ENCODE measurements at regions not wholly inside any gene's neighbourhood (a gene's known extent, or its start where the extent isn't known, plus 50 kb on each side); places are given as distances from the start of the nearest gene placed in this dataset.

- no peaks in the 10 kb centered on the region for H3K36me3 ChIP-seq (replicated peaks)
- no peaks in the 10 kb centered on the region for H3K4me1 ChIP-seq
- in situ Hi-C loops (cut with MboI; ENCODE audit: low sequenced_read_pairs): no loop called here
- no peak overlapping the region for H3K4me3 ChIP-seq
- DNase-seq (ENCODE audit: low spot score in 2 of 2): no peak
- H3K9me3 ChIP-seq: no peaks in the 10 kb centered on the region
- H3K27me3 ChIP-seq (ENCODE audit: low read depth): no peaks in the 10 kb centered on the region
These were observed 489.8 kb downstream of the RNF144A start for GRCh38 chr2:7407001-7407400.

DNA sequence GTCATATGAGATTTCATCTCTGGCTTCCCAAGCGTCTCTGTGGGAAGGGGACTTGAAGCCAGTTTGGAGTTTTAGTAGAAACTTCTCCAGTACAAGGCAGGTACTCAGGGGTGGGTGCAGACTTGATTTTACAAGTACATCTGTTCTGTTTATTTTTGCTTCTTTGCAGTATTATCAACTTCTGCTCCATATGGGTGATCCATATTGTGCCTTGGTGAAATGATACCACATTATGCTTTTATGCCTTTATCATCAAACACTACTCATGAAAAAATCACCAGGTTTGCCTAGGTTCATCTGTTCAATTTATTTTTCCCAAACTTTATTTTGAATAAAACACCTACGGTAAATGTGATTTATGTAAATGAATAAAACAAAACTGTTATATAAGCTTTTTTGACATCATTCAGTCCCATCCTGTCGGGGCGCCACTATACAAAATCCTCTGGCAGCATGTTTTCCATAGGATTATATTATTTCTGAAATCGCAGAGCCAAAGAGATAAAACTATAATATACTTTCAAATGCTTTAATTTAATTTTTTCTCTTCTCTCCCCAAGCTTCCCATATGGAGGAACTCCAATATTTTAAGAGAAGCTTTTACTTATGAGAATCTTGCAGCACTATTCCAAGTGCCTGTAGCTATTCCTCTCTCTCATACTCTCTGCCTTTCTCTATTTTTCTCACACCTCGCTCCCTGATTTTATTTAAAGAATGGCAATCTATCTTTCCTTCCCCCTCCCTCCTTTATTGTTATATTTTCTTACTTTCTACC lies 490.9 kb downstream of the RNF144A start:
- Histone ChIP-seq H3K9me3 (no peaks in the 10 kb centered on the region), H3K4me1 (no peaks in the 10 kb centered on the region), H3K4me3 (no peak overlapping the region), H3K27me3 (ENCODE audit: low read depth) (no peaks in the 10 kb centered on the region), H3K36me3 (replicated peaks) (no peaks in the 10 kb centered on the region)
- in situ Hi-C loops (cut with MboI; ENCODE audit: low sequenced_read_pairs): no loop called here
- DNase-seq (ENCODE audit: low spot score in 2 of 2): no peak

- in situ Hi-C loops (cut with MboI; ENCODE audit: low sequenced_read_pairs): no loop called here
- H3K4me1 ChIP-seq: no peaks in the 10 kb centered on the region
- H3K27me3 ChIP-seq (ENCODE audit: low read depth): no peaks in the 10 kb centered on the region
- H3K4me3 ChIP-seq: no peak overlapping the region
- no peak for DNase-seq (ENCODE audit: low spot score in 2 of 2)
- H3K9me3 ChIP-seq: no peaks in the 10 kb centered on the region
- H3K36me3 ChIP-seq (replicated peaks): no peaks in the 10 kb centered on the region
These were observed 494.5 kb downstream of the RNF144A start for GRCh38 chr2:7411691-7412090.

- H3K9me3 ChIP-seq: no peaks in the 10 kb centered on the region
- H3K27me3 ChIP-seq (ENCODE audit: low read depth): no peaks in the 10 kb centered on the region
- H3K4me3 ChIP-seq: no peak overlapping the region
- in situ Hi-C loops (cut with MboI; ENCODE audit: low sequenced_read_pairs): no loop called here
- H3K36me3 ChIP-seq (replicated peaks): no peaks in the 10 kb centered on the region
- DNase-seq (ENCODE audit: low spot score in 2 of 2): no peak
- no peaks in the 10 kb centered on the region for H3K4me1 ChIP-seq
These were observed 500.9 kb downstream of the RNF144A start for GRCh38 chr2:7417845-7418742.

DNA sequence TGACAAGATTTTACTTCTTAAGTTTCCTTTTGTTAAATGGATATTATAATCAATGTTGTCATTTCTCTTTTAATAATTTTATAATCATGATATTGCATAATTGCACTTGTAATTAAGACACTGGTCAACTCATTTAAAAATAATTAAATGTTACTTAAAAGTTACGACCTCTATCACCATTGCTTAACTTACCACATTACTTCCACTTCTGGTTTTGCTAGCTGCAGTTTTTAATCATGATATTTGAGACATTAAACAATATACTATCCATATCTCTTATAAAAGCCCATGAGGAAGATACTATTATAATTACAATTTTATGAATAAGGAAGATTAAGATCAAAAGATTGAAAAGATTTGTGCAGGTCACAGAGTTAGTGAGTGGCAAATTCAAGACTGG lies 502.0 kb downstream of the RNF144A start:
- Histone ChIP-seq H3K27me3 (ENCODE audit: low read depth) (no peaks in the 10 kb centered on the region; the same call in 1 of the 2 replicates), H3K4me1 (no peaks in the 10 kb centered on the region), H3K9me3 (no peaks in the 10 kb centered on the region), H3K36me3 (replicated peaks) (no peaks in the 10 kb centered on the region), H3K4me3 (no peak overlapping the region)
- in situ Hi-C loops (cut with MboI; ENCODE audit: low sequenced_read_pairs): no loop called here
- no peak for DNase-seq (ENCODE audit: low spot score in 2 of 2)

DNA sequence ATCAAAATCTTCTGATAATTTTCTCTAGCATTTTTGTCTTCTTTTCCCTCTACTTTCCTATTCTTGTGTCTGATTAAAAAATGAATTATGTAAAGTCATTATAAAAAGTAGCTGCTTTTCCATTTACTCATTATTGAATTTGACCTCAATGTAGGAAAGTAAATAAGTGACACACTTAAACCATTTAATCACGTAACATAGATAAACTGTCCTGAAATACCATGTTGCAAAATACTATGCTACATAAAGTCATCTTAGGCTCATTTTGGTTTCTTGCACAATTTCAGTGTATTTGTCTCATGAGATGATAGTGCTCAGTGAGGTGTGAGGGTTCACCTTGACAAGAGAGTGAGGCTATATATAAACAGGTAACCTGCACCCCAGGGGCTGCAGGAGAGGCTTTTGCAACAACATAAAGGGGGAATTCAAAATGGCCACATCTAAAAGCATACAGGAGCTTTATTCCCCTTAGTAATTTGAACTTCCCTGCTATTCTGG lies 502.7 kb downstream of the RNF144A start:
- Histone ChIP-seq H3K4me3 (no peak overlapping the region), H3K36me3 (replicated peaks) (no peaks in the 10 kb centered on the region), H3K4me1 (no peaks in the 10 kb centered on the region), H3K27me3 (ENCODE audit: low read depth) (no peaks in the 10 kb centered on the region; the same call in 1 of the 2 replicates), H3K9me3 (no peaks in the 10 kb centered on the region)
- in situ Hi-C loops (cut with MboI; ENCODE audit: low sequenced_read_pairs): no loop called here
- DNase-seq (ENCODE audit: low spot score in 2 of 2): no peak

- H3K36me3 ChIP-seq (replicated peaks): no peaks in the 10 kb centered on the region
- DNase-seq (ENCODE audit: low spot score in 2 of 2): no peak
- H3K4me3 ChIP-seq: no peak overlapping the region
- no peaks in the 10 kb centered on the region; the same call in 1 of the 2 replicates for H3K27me3 ChIP-seq (ENCODE audit: low read depth)
- H3K9me3 ChIP-seq: no peaks in the 10 kb centered on the region
- no peaks in the 10 kb centered on the region for H3K4me1 ChIP-seq
- in situ Hi-C loops (cut with MboI; ENCODE audit: low sequenced_read_pairs): no loop called here
These were observed 503.3 kb downstream of the RNF144A start for GRCh38 chr2:7420530-7420929.

DNA sequence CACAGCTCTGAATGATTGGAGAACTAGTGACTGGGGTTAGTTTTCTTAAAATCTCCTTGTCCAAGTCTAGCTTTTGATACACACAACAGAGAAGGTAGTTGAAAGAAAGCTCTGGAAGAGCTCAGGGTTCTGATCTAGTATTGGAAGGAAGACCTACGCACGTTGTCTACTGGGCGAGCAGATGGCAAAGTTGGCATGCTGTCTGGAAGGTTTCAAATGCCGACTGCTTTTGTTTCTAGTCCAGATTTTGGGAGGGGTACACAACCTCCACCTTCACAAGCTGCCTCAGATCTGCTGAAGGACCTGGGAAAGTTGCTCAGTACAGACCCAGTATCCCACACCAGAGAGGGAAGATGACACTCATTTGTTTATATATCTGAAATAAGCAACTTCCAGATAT lies 507.3 kb downstream of the RNF144A start:
- DNase-seq (ENCODE audit: low spot score in 2 of 2): no peak
- Histone ChIP-seq H3K27me3 (ENCODE audit: low read depth) (no peaks in the 10 kb centered on the region; the same call in 1 of the 2 replicates), H3K9me3 (no peaks in the 10 kb centered on the region), H3K4me1 (no peaks in the 10 kb centered on the region), H3K36me3 (replicated peaks) (no peaks in the 10 kb centered on the region), H3K4me3 (no peak overlapping the region)
- in situ Hi-C loops (cut with MboI; ENCODE audit: low sequenced_read_pairs): no loop called here

DNA sequence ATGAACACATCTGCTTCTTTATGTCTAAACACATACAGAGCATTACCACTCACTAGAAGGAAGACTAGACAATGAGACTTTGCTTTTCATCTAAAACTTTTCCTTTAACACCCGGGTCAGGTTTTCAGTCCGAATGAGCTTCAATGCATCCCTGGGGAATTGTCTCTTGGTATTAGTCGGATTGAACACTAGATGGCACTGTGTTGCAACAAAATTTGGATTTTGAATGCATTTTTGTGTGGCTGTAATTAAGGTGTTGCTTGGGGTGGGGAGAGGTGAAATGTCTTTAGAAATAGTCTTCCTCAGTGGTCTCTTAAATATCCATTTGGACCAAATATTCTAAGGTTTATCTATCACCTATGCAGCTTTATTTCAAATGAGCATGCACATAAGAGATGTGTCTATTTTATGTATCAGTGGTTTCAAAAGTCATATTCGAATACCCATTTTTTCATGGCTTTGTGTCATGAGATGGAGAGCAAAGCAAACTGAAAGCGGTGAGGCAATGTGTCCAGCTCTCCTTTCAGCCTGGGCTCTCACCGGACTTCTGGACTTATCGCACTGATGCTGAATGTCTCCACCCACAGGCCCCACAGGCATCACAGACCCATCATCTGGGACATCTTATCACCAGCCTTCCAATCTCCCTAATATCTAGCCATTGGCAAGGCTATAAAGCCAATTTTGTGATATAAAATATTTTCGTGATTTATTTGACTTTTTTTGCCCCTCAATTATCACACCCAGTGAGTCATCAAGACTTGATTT lies 510.3 kb downstream of the RNF144A start:
- in situ Hi-C loops (cut with MboI; ENCODE audit: low sequenced_read_pairs): loop anchor here (5.0 kb wide), 1 partner anchor 1260 kb away; no protein-coding TSS in a partner anchor
- Histone ChIP-seq H3K27me3 (ENCODE audit: low read depth) (no peaks in the 10 kb centered on the region; the same call in 1 of the 2 replicates), H3K36me3 (replicated peaks) (no peaks in the 10 kb centered on the region), H3K4me1 (no peaks in the 10 kb centered on the region), H3K4me3 (no peak overlapping the region), H3K9me3 (no peaks in the 10 kb centered on the region)
- DNase-seq (ENCODE audit: low spot score in 2 of 2): peak; percentile 35 to 57

DNA sequence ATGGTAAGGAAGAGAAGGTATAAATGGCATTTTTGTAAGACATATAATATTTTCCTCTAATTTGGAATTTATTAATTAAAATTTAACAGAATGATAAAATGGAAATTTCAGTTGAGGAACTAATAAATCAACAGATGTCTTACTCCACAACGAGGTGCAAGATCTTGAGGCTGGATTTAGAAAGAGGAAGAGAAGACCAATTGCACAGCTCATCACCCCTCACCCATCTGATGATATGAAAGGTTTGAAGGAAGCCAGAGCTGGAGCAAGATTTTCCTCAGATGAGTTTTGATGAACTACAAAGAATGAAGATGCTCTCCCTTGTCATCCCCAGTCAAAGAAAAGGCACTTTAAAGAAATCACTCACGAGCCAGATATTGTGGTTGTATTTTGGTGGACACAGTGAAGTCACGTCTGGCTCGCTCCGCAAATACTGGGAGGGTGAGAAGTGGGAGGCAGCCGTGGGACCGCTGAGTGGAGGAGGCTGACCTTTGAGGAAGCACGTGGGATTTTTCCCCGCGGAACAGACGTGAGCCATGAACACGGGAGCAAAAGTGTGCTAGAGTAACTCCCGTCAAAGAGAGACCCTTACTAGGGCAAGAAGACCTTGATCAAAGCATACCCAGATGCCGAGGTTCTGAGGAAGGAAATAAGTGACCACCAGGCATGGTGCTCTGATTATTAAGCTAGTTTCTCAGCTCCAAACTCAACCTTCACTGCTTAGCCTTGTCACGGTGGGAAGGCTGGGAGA lies 511.4 kb downstream of the RNF144A start:
- Histone ChIP-seq H3K9me3 (no peaks in the 10 kb centered on the region), H3K4me1 (no peaks in the 10 kb centered on the region), H3K27me3 (ENCODE audit: low read depth) (no peaks in the 10 kb centered on the region; the same call in 1 of the 2 replicates), H3K4me3 (no peak overlapping the region), H3K36me3 (replicated peaks) (no peaks in the 10 kb centered on the region)
- in situ Hi-C loops (cut with MboI; ENCODE audit: low sequenced_read_pairs): loop anchor here (5.0 kb wide), 1 partner anchor 1259 kb away; no protein-coding TSS in a partner anchor
- DNase-seq (ENCODE audit: low spot score in 2 of 2): no peak

GRCh38 chr2:7429733-7430132 lies 512.5 kb downstream of the RNF144A start:
- Histone ChIP-seq H3K27me3 (ENCODE audit: low read depth) (no peaks in the 10 kb centered on the region), H3K4me3 (no peak overlapping the region), H3K36me3 (replicated peaks) (no peaks in the 10 kb centered on the region), H3K4me1 (no peaks in the 10 kb centered on the region), H3K9me3 (no peaks in the 10 kb centered on the region)
- in situ Hi-C loops (cut with MboI; ENCODE audit: low sequenced_read_pairs): loop anchor here (5.0 kb wide), 1 partner anchor 1258 kb away; no protein-coding TSS in a partner anchor
- no peak for DNase-seq (ENCODE audit: low spot score in 2 of 2)

- in situ Hi-C loops (cut with MboI; ENCODE audit: low sequenced_read_pairs): no loop called here
- Histone ChIP-seq H3K4me3 (no peak overlapping the region), H3K27me3 (ENCODE audit: low read depth) (no peaks in the 10 kb centered on the region), H3K4me1 (no peaks in the 10 kb centered on the region), H3K36me3 (replicated peaks) (no peaks in the 10 kb centered on the region), H3K9me3 (no peaks in the 10 kb centered on the region)
- no peak for DNase-seq (ENCODE audit: low spot score in 2 of 2)
These were observed 513.2 kb downstream of the RNF144A start for GRCh38 chr2:7430421-7430868.

Measured in HAP-1 (cell line).